GM19438 (cell line): ENCODE measurements at regions not wholly inside any gene's neighbourhood (a gene's known extent, or its start where the extent isn't known, plus 50 kb on each side); places are given as distances from the start of the nearest gene placed in this dataset.

ENCODE experiments used
- ATAC-seq: cut with Tn5 transposase; IDR thresholded peaks from one replicate; pipeline ENCODE4 v1.9.1; 2021; ENCODE audit warnings: low read depth; ENCODE audit not compliant: unreplicated experiment

DNA sequence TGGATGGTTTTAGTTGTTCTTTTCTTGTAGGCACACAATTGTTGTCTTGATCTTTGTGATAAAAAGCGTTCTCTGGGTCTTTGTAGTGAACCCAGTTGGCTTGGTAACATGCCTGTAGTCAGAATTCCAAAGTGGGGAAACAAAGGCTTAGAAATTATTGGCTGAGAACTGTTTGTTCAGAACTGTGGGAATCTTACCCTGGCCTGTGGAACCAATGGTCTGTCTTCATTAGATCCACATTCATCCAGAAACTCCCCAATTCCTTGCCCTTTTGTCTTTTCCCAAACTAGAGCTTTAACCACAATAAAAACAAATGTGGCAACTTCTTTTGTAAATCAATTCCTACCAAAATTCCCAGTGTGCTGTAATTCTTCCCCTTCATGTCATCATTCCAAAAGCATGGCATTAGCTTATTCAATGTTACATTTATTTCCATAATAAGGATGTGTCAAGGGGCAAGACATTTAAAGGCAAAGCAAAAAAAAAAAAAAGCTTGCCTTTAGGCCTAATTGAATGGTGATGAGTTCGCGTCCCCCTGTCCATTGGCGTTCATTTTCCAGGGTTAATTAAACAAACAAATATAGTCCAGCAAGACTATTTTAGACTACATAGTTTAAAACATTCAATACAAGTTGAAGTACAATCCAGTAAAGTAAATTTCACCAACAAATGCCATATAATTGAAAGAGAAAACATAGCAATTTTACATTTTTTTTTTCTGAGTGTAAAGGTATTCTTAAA lies 249.8 kb upstream of the ZNF608 start:
- ATAC-seq = no peak

DNA sequence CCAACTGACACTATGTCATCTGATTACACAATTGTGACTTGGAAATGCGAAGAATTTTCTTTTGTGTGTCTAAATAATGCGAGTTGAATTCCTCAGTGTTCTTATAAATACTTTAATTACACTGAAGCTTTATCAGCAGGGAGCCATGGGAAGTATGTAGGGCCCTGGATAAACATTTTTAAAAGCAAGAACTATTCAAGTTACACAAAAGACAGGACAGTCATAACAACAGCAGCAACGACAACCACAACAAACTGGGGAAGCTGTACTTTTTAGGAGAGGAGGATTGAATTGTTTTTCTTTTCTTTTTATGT lies 250.3 kb upstream of the ZNF608 start:
- ATAC-seq = no peak

DNA sequence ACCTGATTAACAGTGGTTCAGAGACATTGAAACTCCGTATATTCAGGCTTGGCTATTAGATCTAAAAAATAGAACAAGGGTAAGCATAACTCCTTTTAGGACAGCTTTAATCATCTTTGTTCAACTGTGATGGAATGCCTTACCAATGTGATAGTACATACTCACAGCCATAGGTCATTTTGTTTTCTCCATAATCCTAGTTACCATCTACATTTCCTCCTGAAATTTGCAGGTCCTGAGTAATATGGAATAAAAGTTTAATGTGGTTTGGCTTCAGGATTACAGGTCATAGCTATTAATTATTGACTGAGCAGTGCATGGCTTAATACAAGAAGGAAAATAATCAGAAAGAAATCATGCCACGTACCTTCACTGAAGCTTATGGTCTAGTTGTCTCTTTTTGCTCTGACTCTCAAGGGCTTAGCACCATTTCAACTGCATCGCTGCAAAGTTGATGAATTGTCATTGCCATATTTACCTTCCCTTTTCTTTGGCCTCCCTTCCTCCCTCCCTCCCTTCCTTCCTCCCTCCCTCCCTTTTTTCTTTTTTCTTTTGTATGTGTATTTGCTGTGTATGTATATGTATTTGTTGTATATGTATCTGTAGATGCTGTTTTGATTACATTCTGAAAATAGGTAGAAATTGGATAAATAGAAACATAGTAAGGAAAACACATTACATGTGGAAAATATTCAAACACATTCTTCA lies 250.9 kb upstream of the ZNF608 start:
- no peak for ATAC-seq

DNA sequence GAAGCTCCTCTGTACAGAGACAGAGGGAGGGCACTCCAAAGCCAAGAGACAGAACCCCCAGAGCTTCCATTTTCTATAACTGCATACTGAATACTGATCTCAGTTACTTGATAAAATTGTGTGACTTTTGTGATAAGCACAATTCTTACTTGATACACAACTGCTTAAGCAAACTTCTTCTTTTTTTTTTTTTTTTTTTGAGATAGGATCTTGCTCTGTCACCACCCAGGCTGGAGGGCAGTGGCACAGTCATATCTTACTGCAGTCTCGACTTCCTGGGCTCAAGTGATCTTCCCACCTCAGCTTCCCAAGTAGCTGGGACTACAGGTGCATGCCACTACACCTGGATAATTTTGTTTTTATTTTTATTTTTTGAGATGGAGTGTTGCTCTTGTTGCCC lies 252.1 kb upstream of the ZNF608 start:
- ATAC-seq = no peak

DNA sequence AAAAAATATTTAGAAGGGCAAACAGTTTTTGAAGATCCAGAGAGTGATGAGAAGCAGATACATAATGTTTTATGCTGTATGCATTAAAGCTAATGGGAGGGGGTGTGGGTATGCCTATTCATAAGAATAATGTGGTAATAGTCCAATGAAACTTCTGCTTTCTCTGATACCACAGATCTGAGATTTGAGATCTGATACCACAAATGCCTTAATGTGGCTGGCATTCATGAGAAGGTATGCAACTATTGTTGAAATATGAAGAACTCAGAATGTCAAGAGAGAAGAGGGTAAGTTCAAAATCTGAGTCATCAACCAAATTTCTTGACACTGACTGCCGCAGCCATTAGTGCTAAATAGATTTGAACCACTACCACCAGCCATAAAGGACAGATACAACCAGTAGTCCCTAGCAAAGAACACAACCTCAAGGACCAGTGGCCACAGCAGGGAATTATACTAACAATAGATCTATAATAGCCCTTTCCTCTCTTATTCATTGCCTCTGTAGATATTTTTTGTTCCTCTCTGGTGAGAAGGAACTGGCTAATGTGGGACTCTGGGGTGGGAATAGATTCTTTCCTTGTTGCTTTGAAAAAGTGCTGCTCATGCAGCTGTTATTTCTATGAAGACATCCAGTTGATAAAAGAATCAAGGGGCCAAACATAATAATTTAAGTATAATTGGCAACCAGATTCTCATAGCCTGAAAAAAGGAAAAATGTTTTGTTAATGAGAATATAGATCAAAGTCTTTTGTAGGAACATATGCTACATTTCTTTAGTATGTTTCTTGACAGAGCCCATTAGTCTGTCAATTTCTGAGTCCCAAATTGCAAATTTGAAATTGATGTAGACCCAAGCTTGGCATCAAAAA lies 256.5 kb upstream of the ZNF608 start:
- ATAC-seq = no peak

DNA sequence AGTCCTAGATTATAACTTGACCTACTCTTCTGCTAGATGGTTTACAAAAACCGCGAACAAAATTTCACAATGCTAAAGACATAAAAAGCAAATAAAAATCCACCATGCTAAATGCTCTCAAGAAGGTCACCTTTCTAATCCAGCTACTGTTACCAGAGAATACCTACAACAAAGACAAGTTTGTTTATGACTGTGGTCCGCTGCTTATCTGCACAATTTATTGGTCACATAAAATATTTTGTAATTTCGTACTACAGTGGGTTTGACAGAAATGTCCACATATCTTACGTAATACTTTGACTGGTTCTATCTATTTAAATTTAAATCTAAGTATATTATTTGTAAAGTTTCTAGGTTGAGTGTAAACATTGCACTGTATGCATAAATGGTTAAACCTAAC lies 257.6 kb upstream of the ZNF608 start:
- ATAC-seq = no peak

DNA sequence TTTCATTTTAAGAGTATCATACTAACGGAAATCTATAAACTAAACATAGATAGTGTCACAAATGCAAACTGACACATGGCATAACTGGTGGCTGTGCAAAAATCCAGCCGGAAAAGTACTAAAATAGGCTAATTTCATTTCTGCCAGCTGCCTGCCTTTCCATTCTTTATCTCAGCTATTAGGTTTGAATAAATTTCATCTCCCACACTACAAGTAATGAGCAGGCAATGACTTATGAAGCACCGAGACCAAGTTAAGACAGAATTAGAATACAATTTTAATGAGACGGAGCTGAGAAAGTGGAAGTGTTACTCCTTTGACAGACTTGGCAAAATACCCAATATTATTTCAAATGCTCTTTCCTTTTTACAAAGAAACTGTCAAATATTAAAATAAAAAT lies 258.8 kb upstream of the ZNF608 start:
- no peak for ATAC-seq

DNA sequence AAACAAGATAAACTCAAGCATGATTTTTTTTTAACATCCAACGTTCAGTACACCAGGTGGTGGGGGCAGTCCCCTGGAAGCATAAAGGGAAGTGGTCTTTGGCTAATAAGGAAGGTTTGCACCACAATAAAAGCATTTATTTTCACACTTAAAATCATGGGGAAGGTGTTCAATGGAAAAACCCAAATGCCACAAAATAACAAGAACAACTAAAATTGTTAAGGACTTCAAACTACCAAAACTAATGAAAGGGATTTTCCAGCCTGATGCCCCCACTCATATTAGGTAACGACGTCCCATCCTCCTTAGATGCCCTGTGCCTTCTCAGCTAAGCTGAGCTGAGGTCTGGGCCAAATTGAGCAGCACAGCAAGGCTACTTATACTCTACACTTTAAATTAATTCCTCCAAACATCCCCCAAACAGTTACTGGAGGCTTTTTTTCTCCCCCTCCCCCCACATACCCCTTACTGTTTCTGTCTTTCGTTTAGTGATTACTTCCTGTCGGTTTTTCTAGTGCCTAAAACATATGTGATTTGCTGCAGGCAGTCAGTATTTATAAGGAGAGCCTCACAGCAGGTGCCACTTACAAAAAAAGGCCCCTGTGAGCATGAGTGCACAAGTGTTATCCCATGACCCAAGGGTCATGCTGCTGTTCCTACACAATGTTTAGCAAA lies 259.7 kb upstream of the ZNF608 start:
- ATAC-seq = peak; percentile 78

DNA sequence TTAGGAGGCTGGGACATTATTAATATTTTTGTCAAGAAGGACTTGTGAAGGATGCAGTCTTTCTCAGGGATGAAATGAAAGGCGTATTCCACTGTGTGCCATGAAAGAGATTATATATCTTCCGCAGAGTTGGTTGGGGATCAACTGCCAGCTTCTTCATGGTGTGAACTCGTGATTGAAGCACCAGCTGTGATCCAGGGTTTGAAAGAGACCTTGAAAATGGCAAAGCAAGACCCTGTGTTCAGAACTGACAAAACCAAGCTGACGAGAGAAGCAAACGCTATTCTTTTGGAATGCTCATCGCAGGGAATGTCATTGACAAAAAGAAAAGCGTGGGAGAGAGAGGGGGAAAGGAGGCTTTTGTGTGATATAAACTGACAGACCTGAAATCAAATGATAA lies 263.9 kb upstream of the ZNF608 start:
- no peak for ATAC-seq

DNA sequence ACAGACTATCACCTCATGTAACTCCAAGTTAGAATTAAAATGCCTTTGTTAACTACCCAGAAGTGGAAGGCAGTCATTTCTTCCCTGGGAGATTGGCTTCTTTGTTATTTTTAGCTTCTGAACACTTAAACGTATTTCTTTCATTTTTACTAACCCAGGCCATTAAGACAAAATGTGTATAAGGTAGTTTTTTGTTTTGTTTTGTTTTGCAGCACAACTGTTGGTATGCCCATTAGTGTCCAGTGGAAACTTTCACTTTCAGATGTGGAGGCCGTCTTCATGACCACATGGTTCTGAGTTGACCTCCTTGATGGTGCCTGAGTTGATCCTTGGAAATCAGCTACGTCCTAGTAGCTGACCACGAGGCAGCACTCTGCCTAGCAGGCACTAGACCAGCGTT lies 264.6 kb upstream of the ZNF608 start:
- no peak for ATAC-seq

DNA sequence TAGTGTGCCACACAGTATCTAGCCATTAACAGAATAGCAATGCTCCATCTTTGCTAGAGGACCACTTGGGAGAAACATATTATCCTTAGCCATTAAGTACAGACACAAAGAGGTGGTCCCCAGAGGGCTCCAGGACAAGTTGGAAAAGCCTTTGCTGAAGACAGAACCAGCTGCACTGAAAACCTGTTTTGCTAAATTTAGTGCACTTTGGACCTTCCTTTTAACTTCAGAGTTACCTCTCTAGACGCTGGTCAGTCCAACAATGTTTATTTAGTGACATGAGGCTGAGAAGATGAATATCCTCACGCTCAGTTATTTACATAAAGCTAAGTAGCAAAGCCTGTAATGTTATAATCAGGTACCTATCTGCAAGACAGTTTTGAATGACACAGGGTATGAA lies 265.0 kb upstream of the ZNF608 start:
- no peak for ATAC-seq

DNA sequence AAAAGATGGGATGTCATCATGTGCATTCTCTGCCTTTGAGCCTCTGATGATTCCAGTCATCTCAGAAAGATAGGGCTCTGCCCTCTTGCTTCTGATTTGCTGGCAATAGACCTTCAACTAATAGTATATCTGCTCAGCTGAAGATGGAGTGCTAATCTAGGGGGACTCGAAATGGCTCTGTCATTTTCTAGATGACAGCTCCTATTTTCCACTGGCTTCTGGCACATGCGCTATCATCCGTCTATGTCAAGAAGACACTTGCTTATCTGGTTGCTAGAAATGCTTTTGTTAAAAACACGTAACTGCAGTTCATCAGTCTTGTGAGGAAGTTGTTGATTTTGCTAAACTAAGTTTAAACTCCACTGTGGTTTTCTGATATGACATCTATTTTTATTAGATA lies 265.5 kb upstream of the ZNF608 start:
- ATAC-seq = no peak

DNA sequence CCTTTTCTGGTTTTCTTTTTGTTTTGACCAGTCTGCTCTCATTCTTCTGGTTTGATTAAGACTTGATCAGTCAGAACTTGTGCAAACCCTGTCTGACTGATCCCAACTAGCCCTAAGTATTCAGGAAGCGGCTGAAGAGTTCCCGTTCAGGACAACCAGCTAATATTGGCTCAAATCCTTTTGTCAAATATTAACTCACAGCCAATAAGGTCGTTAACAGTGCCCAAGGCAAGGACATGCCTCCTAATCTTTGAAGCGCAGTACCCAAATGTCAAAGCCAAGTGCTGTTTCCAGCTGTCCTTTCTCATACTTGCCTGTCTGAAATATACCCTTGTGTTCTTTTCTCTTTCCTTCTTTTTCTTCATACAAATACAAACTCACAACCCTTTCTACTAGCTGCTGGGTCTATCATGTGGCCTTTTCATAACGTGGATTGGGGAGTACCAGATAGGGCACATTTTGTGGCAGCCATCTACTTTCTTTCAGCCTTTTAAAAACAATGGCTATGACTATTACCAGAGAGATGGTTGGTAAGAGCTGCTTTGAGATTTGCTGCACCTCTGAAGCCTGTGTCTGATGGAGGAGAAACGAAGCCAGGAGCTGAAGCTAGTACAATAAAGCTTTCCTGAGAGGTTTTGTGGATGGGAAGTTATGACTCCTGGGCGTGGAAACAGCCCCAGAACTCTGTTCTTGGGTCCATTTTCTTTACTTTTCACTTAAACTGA lies 266.4 kb upstream of the ZNF608 start:
- ATAC-seq = no peak

DNA sequence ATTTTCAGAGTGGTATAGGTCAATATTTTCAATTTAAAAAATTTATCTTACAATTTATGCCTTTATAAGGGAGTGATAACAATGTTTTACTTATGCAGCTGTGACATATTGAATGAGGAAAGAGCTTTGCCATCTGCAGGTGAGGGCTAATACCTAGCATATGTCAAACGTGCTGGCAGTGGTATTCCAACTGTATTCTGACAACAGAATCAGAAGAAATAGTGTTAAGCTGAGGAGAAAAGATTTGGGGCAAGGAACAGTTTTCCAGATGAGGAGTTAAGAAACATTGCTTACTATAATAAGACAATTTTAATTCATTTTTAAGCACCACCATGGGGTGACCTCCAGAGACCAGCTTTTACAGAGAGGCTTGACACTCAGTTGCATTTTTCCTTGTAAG lies 267.8 kb upstream of the ZNF608 start:
- ATAC-seq = no peak

DNA sequence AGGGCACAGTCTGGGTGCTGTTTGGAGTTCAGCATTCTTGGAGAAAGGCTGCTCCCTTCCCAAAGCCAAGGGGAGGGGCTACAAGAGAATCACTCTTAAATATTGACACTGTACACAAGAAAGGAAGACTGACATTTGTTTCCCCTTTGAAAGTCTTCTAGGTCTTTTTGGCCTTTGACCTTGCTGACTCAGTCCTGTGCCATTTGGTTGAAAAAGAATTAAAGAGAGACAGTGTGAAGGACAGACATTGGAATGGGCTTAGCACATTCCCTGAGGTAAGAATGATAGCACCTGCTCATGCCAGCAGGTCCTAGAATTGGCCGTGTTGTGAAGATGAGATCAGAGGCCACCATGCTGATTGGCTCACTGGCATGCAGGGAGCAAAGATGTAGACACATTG lies 271.4 kb upstream of the ZNF608 start:
- ATAC-seq = no peak

DNA sequence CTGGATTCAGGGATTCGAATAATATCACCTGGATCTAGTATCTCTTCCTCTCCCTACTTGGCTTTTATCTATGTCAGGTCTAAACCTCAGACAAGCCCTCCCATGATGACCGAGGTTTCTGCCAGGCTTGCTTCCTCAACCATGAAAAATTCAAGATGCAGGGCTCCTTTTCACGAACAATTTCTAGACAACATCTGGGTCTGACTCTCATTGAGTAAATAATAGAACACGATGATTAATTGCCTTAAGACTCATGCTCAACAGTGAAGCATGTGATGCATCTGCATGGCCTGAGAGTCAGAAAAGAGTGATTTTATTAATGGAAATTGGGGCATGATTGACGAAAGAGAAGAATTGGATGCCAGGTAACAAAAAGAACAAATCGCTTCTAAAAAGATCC lies 277.2 kb upstream of the ZNF608 start:
- no peak for ATAC-seq

DNA sequence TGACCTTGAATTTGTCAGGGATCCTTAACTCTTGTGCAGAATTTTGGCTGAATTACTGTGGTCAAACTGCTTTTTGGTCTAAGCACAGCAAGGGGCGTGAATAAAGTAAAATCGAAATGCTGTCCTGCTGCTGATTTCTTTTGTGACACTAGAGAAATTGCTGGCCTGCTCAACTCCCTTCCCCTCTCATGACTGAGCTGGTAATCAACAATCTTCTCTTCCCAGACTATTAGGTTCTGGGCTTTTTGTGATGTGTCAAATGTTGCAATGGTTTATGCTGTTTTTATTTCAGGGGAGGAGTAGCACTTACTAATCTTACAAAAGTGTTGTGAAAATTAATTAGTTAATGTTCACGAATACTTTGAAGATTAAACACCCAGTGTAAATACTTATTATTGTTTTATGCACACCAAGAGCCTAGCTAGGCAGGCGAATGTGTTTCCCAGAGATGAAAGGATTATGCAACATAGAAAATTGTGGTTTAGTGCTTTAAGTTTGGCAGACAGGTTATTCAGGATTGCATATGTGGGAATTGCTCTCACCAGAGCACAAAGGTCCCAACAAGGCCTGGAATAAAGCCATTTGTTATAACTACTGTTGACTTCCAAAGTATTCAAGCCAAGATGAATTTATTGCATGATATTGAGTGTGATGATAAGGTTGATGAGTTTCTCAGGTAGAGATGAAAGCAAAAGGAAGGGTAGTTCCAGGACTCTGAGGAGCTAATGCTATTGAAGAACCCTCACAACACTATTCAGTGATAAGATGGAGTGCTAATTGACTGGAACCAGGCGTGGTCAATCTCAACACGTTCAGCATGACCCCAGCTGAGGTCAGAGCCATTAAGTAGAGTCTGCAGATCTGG lies 280.7 kb upstream of the ZNF608 start:
- ATAC-seq = no peak

DNA sequence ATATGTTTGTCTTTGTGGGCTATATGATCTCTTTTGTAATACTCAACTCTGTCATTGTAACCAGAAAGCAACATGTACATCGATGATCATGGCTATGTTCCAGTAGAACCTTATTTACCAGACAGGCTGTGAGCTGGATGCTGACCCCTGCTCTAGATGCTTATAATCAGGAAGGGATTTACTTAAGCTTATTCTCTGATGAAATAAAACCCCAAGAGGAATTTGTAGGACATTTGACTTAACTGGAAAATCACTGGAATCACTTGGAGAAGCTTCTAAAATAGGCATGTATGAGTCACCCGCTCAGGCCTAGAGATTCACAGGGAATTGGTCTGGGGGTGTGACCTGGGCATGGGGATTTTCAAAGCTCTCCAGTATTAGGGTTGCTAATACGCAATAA lies 285.8 kb upstream of the ZNF608 start:
- ATAC-seq = no peak

DNA sequence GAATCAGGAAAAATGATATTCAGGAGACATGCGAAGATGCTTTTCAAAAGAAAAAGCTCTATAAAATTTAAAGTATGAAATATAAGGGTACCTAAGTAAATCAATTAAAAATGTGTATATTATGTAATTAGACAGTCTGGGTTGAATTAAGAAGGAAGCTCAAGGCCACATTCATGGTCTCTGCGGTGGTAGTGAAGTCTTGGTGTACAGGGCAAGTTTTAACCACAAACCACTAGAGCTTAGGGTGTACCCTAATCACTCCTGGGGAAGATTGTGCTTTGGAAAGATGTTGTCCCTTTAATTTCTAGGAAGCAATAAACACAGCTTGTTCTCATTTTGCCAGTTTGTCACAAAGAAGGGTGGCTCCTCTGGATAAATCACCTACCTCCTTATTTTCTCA lies 287.2 kb upstream of the ZNF608 start:
- no peak for ATAC-seq

DNA sequence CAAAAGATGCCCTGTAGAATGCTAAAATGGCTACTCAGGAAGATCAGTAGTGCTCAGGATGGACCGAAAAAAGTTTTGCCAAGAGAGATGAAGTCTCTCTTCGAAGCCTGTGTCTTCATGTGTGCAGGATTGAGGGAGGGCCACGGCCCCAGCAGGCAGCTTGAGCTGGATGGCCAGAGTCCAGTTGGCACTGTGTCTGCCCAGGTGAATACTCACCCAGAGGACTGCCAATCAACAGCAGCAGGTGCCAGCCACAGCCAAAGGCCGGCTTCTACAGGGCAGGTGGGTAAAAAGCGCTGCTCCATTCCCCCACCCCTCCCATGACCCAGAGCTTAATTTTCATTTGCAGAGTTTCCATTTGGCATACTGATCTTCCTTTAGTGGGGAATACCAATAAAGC lies 287.9 kb upstream of the ZNF608 start:
- no peak for ATAC-seq
